Retinal pigment epithelial cell (primary cell): ENCODE measurements at regions not wholly inside any gene's neighbourhood (a gene's known extent, or its start where the extent isn't known, plus 50 kb on each side); places are given as distances from the start of the nearest gene placed in this dataset.
"Not testable (repeated sequence)": the region's sequence is repeated elsewhere in the genome, so short reads cannot be mapped to it uniquely, and the experiment has no call there.

Experiments
- DNase-seq: peaks from one replicate; pipeline ENCODE4 v3.0.0-alpha.2; 2010; ENCODE audit warnings: low read depth
- H3K4me3 ChIP-seq: 2 replicates; pipeline ENCODE4 v1.5.1; 2011; ENCODE audit warnings: mild to moderate bottlenecking, low read length, control low read depth, moderate library complexity
- CTCF ChIP-seq: conservative IDR thresholded peaks from 2 replicates; pipeline ENCODE4 v1.5.1; 2011; ENCODE audit warnings: low read depth, low read length, control low read depth, inconsistent platforms

GRCh38 chr17:33927732-33928133, 327.4 kb upstream of the CCL2 start:
- H3K4me3 ChIP-seq, result no peak overlapping the region
- DNase-seq, result no peak
- peak; percentile 38 for TF ChIP-seq CTCF

- no peak for DNase-seq
- no peak overlapping the region for H3K4me3 ChIP-seq
- no peak for TF ChIP-seq CTCF
Observed at GRCh38 chr17:33929181-33929724, 325.8 kb upstream of the CCL2 start.

GRCh38 chr17:33931148-33931814, 323.8 kb upstream of the CCL2 start:
- DNase-seq, result not testable (repeated sequence)

GRCh38 chr17:33932996-33933395, 322.1 kb upstream of the CCL2 start:
- DNase-seq, result no peak
- TF ChIP-seq CTCF, result no peak
- no peak overlapping the region for H3K4me3 ChIP-seq

More at GRCh38 chr17:33931148-33931814, 323.8 kb upstream of the CCL2 start:
- H3K4me3 ChIP-seq, result not testable (repeated sequence)

- TF ChIP-seq CTCF, result no peak
- DNase-seq, result no peak
- H3K4me3 ChIP-seq, result no peak overlapping the region
Observed at GRCh38 chr17:33933576-33933975, 321.5 kb upstream of the CCL2 start.

GRCh38 chr17:33934696-33935095, 320.4 kb upstream of the CCL2 start:
- H3K4me3 ChIP-seq, result no peak overlapping the region
- TF ChIP-seq CTCF, result no peak
- no peak for DNase-seq

GRCh38 chr17:33935822-33936221, 319.3 kb upstream of the CCL2 start:
- no peak overlapping the region for H3K4me3 ChIP-seq
- DNase-seq, result no peak
- no peak for TF ChIP-seq CTCF
